GM18951 (cell line): ENCODE measurements at regions not wholly inside any gene's neighbourhood (a gene's known extent, or its start where the extent isn't known, plus 50 kb on each side); places are given as distances from the start of the nearest gene placed in this dataset.

Experiments used
- POLR2A ChIP-seq: IDR thresholded peaks from 4 replicates; pipeline ENCODE4 v1.6.1; 2011; ENCODE audit warnings: mild to moderate bottlenecking; ENCODE audit not compliant: insufficient read length, insufficient read depth; ENCODE audit errors: extremely low read depth
- in situ Hi-C: fragments of 300-500 bp; cut with MboI; formaldehyde crosslinking; loops from one replicate; pipeline ENCODE4 v1.12.0; 2022; ENCODE audit warnings: low sequenced_read_pairs, mixed read lengths, inconsistent platforms; ENCODE audit not compliant: unreplicated experiment

DNA sequence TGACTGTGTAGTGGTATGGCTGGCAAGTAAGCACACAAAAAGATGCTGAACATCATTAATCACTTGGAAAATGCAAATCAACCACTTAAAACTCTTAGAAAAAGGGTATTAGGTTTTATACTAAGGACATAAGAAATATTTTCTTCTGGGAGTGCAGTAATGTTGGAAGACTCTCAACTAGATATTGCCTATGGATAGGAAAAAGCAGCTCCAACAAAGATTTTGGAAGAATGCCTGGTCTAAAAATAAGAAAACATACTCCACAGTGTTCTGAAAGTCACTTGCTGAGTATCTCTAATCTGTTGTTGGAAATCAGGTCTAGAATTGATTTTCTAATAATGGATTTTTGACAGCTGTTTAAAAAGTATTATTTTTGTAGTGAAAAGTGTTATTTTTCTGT lies 50.8 kb upstream of the PHYHIPL start:
- TF ChIP-seq POLR2A: no peak
- in situ Hi-C loops: no loop called here

DNA sequence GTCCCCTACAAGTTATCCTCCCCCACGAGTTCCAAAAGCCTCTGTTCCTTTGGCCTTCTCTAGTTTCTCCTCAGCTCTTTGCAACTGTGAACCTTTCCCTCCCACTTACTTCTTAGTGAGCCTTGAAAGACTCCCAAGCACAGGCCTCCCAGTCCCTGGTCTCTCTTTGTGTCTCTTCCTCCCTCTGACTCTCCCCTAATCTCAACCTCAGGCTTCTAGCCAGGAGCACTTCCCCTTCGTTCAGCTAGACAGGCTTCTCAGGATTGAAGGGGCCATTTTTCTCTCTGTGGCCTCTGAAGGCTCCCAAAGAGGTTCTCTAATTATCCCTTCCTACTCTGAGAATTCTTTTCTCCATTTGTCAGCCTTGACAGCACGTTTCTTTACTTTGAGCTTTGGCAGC lies 50.2 kb upstream of the PHYHIPL start:
- TF ChIP-seq POLR2A: no peak
- in situ Hi-C loops: no loop called here
